H9 (cell line): ENCODE measurements at regions not wholly inside any gene's neighbourhood (a gene's known extent, or its start where the extent isn't known, plus 50 kb on each side); places are given as distances from the start of the nearest gene placed in this dataset.
"Not testable (repeated sequence)": the region's sequence is repeated elsewhere in the genome, so short reads cannot be mapped to it uniquely, and the experiment has no call there.

Source experiments
- DNase-seq: peaks from one replicate; pipeline ENCODE4 v3.0.0-alpha.2; 2017
- H2AFZ ChIP-seq: one replicate; pipeline ENCODE4 v1.6.1; 2013; ENCODE audit warnings: mild to moderate bottlenecking, low read length, control low read depth, moderate library complexity
- H2AK5ac ChIP-seq: 2 replicates; pipeline ENCODE4 v1.6.1; 2013; ENCODE audit warnings: low read length, control low read depth, mixed read lengths; ENCODE audit not compliant: insufficient read length
- H2BK120ac ChIP-seq: one replicate; pipeline ENCODE4 v1.6.1; 2013; ENCODE audit warnings: low read depth, mild to moderate bottlenecking, low read length, control low read depth, inconsistent platforms; ENCODE audit not compliant: poor library complexity, severe bottlenecking
- H2BK12ac ChIP-seq: 2 replicates; pipeline ENCODE4 v1.6.1; 2013; ENCODE audit warnings: low read length, control low read depth, mixed read lengths, low read depth; ENCODE audit not compliant: insufficient read length
- H2BK15ac ChIP-seq: 2 replicates; pipeline ENCODE4 v1.6.1; 2013; ENCODE audit warnings: low read depth, low read length, control low read depth
- H2BK20ac ChIP-seq: one replicate; pipeline ENCODE4 v1.6.1; 2013; ENCODE audit warnings: low read depth, mild to moderate bottlenecking, low read length, control low read depth, inconsistent platforms; ENCODE audit not compliant: poor library complexity, severe bottlenecking
- H2BK5ac ChIP-seq: 2 replicates; pipeline ENCODE4 v1.6.1; 2013; ENCODE audit warnings: low read length, control low read depth, mixed read lengths; ENCODE audit not compliant: insufficient read length
- H3K14ac ChIP-seq: 2 replicates; pipeline ENCODE4 v1.6.1; 2013; ENCODE audit warnings: low read length, control low read depth; ENCODE audit not compliant: insufficient read depth
- H3K18ac ChIP-seq: 2 replicates; pipeline ENCODE4 v1.6.1; 2013; ENCODE audit warnings: low read depth, mild to moderate bottlenecking, mixed read lengths, low read length, control low read depth; ENCODE audit not compliant: insufficient read length
- H3K23ac ChIP-seq: 2 replicates; pipeline ENCODE4 v1.6.1; 2013; ENCODE audit warnings: low read length, control low read depth, mixed read lengths, low read depth; ENCODE audit not compliant: insufficient read length
- H3K23me2 ChIP-seq: 2 replicates; pipeline ENCODE4 v1.6.1; 2013; ENCODE audit warnings: low read depth, mild to moderate bottlenecking, mixed read lengths, low read length, control low read depth; ENCODE audit not compliant: insufficient read length, poor library complexity, severe bottlenecking
- H3K27ac ChIP-seq: 2 replicates; pipeline ENCODE4 v1.5.1; 2013; ENCODE audit warnings: low read length, control low read depth, mixed read lengths, low read depth; ENCODE audit not compliant: insufficient read length
- H3K27me3 ChIP-seq: 2 replicates; pipeline ENCODE4 v1.6.1; 2013; ENCODE audit warnings: low read length, control low read depth, inconsistent platforms; ENCODE audit not compliant: insufficient read depth
- H3K4ac ChIP-seq: 2 replicates; pipeline ENCODE4 v1.6.1; 2013; ENCODE audit warnings: low read depth, mild to moderate bottlenecking, control low read depth, inconsistent platforms, low read length, moderate library complexity
- H3K4me1 ChIP-seq: 2 replicates; pipeline ENCODE4 v1.6.1; 2013; ENCODE audit warnings: low read length, control low read depth, inconsistent platforms; ENCODE audit not compliant: insufficient read depth
- H3K4me2 ChIP-seq: 2 replicates; pipeline ENCODE4 v1.6.1; 2013; ENCODE audit warnings: low read length, control low read depth, mixed read lengths; ENCODE audit not compliant: insufficient read length, insufficient read depth
- H3K56ac ChIP-seq: 2 replicates; pipeline ENCODE4 v1.6.1; 2013; ENCODE audit warnings: low read depth, mild to moderate bottlenecking, mixed read lengths, low read length, control low read depth; ENCODE audit not compliant: insufficient read length
- H3K79me1 ChIP-seq: 2 replicates; pipeline ENCODE4 v1.6.1; 2013; ENCODE audit warnings: low read depth, mild to moderate bottlenecking, moderate library complexity, low read length, control low read depth, inconsistent platforms; ENCODE audit not compliant: insufficient read depth, poor library complexity, severe bottlenecking
- H3K79me2 ChIP-seq: 2 replicates; pipeline ENCODE4 v1.6.1; 2013; ENCODE audit warnings: low read length, control low read depth, inconsistent platforms; ENCODE audit not compliant: insufficient read depth
- H3K9ac ChIP-seq: 2 replicates; pipeline ENCODE4 v1.6.1; 2013; ENCODE audit warnings: low read length, control low read depth, mixed read lengths; ENCODE audit not compliant: insufficient read length; ENCODE audit errors: extremely low read depth
- H3K9me3 ChIP-seq: one replicate; pipeline ENCODE4 v1.6.1; 2013; ENCODE audit warnings: low read depth, low read length, inconsistent platforms; ENCODE audit not compliant: control insufficient read depth
- H3T11ph ChIP-seq: one replicate; pipeline ENCODE4 v1.6.1; 2013; ENCODE audit warnings: mild to moderate bottlenecking, low read length, control low read depth, inconsistent platforms
- H4K20me1 ChIP-seq: one replicate; pipeline ENCODE4 v1.6.1; 2013; ENCODE audit not compliant: control insufficient read depth, insufficient read length, insufficient read depth
- H4K5ac ChIP-seq: 2 replicates; pipeline ENCODE4 v1.6.1; 2013; ENCODE audit warnings: low read depth, mild to moderate bottlenecking, mixed read lengths, low read length, control low read depth; ENCODE audit not compliant: insufficient read length
- H4K8ac ChIP-seq: replicated peaks from 2 replicates; pipeline ENCODE4 v1.6.1; 2013; ENCODE audit warnings: low read length, control low read depth, mixed read lengths, low read depth; ENCODE audit not compliant: insufficient read length
- H4K91ac ChIP-seq: 2 replicates; pipeline ENCODE4 v1.6.1; 2013; ENCODE audit warnings: low read depth, mild to moderate bottlenecking, moderate library complexity, mixed read lengths, low read length, control low read depth; ENCODE audit not compliant: insufficient read length
- H3K27ac Mint-ChIP-seq, 3 experiments: 2 replicates in 2 of 3; 3 replicates in 1 of 3; pipeline ENCODE4 v1.8.0; 2020 to 2021; ENCODE audit warnings: mixed read lengths in 3 of 3, mild to moderate bottlenecking in 1 of 3, moderate library complexity in 1 of 3
- H3K27me3 Mint-ChIP-seq: 2 replicates; pipeline ENCODE4 v1.8.0; 2021; ENCODE audit warnings: low read depth, mild to moderate bottlenecking, moderate library complexity, mixed read lengths
- H3K36me3 Mint-ChIP-seq, 3 experiments: 2 replicates in 2 of 3; 3 replicates in 1 of 3; pipeline ENCODE4 v1.8.0; 2020 to 2021; ENCODE audit warnings: low read depth in 3 of 3, mixed read lengths in 3 of 3; ENCODE audit not compliant: insufficient read depth in 1 of 3
- H3K4me1 Mint-ChIP-seq, 2 experiments: 2 replicates each; pipeline ENCODE4 v1.8.0; 2020; ENCODE audit warnings: mixed read lengths in 2 of 2
- H3K4me3 Mint-ChIP-seq, 2 experiments: 2 replicates in 1 of 2; 3 replicates in 1 of 2; pipeline ENCODE4 v1.8.0; 2020 to 2021; ENCODE audit warnings: mild to moderate bottlenecking in 2 of 2, mixed read lengths in 2 of 2, moderate library complexity in 1 of 2
- H3K9me3 Mint-ChIP-seq, 2 experiments: 2 replicates in 1 of 2; 3 replicates in 1 of 2; pipeline ENCODE4 v1.8.0; 2020; ENCODE audit warnings: mild to moderate bottlenecking in 2 of 2, mixed read lengths in 2 of 2, moderate library complexity in 1 of 2
- CTCF ChIP-seq: fragments of 200-600 bp; sonication (generic); conservative IDR thresholded peaks from 3 replicates; pipeline ENCODE4 v1.8.0; 2021; ENCODE audit warnings: antibody characterized with exemption, mild to moderate bottlenecking
- WGBS: extraction: QIAGEN DNeasy Blood & Tissue Kit; methylation state at CpG from one replicate; pipeline ENCODE4 v1.1.7; 2013; ENCODE audit warnings: missing lambda C conversion rate, low lambda C conversion rate, mixed read lengths; ENCODE audit not compliant: insufficient read length; ENCODE audit errors: extremely low coverage; 5-methylcytosine and 5-hydroxymethylcytosine counted together

- Histone ChIP-seq H3K4me2 (no peak overlapping the region), H2AFZ (no peak overlapping the region), H3K14ac (no peak overlapping the region), H2BK20ac (no peak overlapping the region), H2BK12ac (no peak overlapping the region), H3K9ac (no peak overlapping the region), H4K5ac (no peak overlapping the region), H2BK15ac (no peak overlapping the region), H3K9me3 (no peaks in the 10 kb centered on the region), H4K20me1 (no peaks in the 10 kb centered on the region), H3K23ac (no peak overlapping the region), H2BK5ac (no peak overlapping the region), H3K79me2 (no peaks in the 10 kb centered on the region), H3K27ac (no peak overlapping the region), H4K8ac (no peak overlapping the region), H3K18ac (no peak overlapping the region), H3T11ph (no peak overlapping the region), H3K79me1 (no peaks in the 10 kb centered on the region), H3K4ac (no peak overlapping the region), H4K91ac (no peak overlapping the region), H3K23me2 (no peaks in the 10 kb centered on the region), H2BK120ac (no peak overlapping the region), H3K4me1 (no peaks in the 10 kb centered on the region), H2AK5ac (no peak overlapping the region), H3K56ac (no peak overlapping the region), H3K27me3 (no peaks in the 10 kb centered on the region)
- no CpG with 5 or more reads among the region's 4 CpGs for WGBS
- no peak for DNase-seq
- Mint-ChIP-seq H3K4me3 (no peak overlapping the region), H3K9me3 (peaks cover 3 to 5% of the 10 kb centered on the region in 2 experiments; a peak in 4 of 5 replicates), H3K4me1 (peaks cover 6 to 7% of the 10 kb centered on the region in 2 experiments), H3K36me3 (peaks cover 0 to 10% (median 4%) of the 10 kb centered on the region in 3 experiments; a peak in 4 of 7 replicates), H3K27ac (no peak overlapping the region; a peak in 1 of 7 replicates), H3K27me3 (no peaks in the 10 kb centered on the region; the same call in 1 of the 2 replicates)
- TF ChIP-seq CTCF = no peak
Measured at GRCh38 chr13:93039131-93039530, 187.5 kb upstream of the GPC6 start.

GRCh38 chr13:93041566-93041965, 185.0 kb upstream of the GPC6 start:
- H3K27me3 Mint-ChIP-seq, H3K18ac ChIP-seq, H3K23me2 ChIP-seq, H3K36me3 Mint-ChIP-seq, H3K79me2 ChIP-seq, H4K8ac ChIP-seq, H2AK5ac ChIP-seq, H4K91ac ChIP-seq, H2BK120ac ChIP-seq, H2AFZ ChIP-seq, H2BK20ac ChIP-seq, H3K27me3 ChIP-seq, H3K4me1 Mint-ChIP-seq, H3T11ph ChIP-seq, H3K9me3 ChIP-seq, H2BK15ac ChIP-seq, H3K4me1 ChIP-seq, DNase-seq, H3K4me3 Mint-ChIP-seq, H3K23ac ChIP-seq, H4K20me1 ChIP-seq, H3K56ac ChIP-seq, H3K4ac ChIP-seq, H3K27ac Mint-ChIP-seq, H3K79me1 ChIP-seq, H3K4me2 ChIP-seq, H2BK5ac ChIP-seq, H3K9ac ChIP-seq, H3K14ac ChIP-seq, H3K9me3 Mint-ChIP-seq, H3K27ac ChIP-seq, H2BK12ac ChIP-seq, H4K5ac ChIP-seq: not testable (repeated sequence)
- no CpG with 5 or more reads among the region's 4 CpGs for WGBS
